ENCODE measurements at regions not wholly inside any gene's neighbourhood (a gene's known extent, or its start where the extent isn't known, plus 50 kb on each side); places are given as distances from the start of the nearest gene placed in this dataset.

- TF ChIP-seq CTCF (conservative IDR thresholded peaks at IDR 0.05) (no peak), EZH2 (IDR thresholded peaks at IDR 0.05; ENCODE audit: low read depth) (no peak)
These were observed 273.7 kb downstream of the FGF9 start for GRCh38 chr13:21944610-21945009.
